NOMO-1 (cell line): ENCODE measurements at regions not wholly inside any gene's neighbourhood (a gene's known extent, or its start where the extent isn't known, plus 50 kb on each side); places are given as distances from the start of the nearest gene placed in this dataset.
A peak's percentile ranks its signal among the peaks of the same experiment; 100 is the strongest.
"Not testable (repeated sequence)": the region's sequence is repeated elsewhere in the genome, so short reads cannot be mapped to it uniquely, and the experiment has no call there.

Experiments used
- DNase-seq, 2 experiments: peaks; one replicate each; lab custom pipeline; 2025; ENCODE audit not compliant: unreplicated experiment in 2 of 2; lab: John Stamatoyannopoulos, UW

GRCh38 chr17:77036841-77037381 lies 103.9 kb upstream of the SEC14L1 start:
- DNase-seq = peak; percentile 93

- no peak for DNase-seq
Measured at GRCh38 chr17:77037943-77038342, 102.8 kb upstream of the SEC14L1 start.

DNA sequence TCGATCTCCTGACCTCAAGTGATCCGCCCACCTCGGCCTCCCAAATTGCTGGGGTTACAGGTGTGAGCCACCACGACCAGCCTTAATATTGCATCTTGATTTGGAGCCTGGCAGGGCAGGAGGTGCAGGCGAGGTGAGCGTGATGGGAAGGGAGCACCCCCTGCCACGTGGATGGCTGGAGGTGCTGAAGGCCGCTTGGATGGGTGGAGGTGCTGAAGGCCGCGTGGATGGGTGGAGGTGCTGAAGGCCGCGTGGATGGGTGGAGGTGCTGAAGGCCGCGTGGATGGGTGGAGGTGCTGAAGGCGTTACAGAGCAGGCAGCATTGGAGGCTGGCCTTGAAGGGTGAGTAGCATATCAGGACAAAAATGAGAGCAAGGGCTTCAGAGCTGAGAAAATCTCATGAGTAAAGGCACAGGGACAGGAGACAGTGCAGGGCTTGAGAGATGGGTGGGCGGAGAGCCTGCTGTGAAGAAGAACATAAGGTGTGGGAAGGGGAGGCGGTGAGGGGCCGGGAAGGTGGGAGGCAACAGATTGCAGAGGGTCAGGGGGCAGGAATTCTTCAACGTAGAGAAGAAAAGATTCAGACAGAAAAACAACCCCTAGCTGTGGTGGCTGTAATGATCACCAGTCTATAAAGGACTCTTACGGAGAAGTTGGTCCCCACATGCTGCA lies 101.7 kb upstream of the SEC14L1 start:
- no peak for DNase-seq

- no peak for DNase-seq
Measured at GRCh38 chr17:77042476-77043231, 98.1 kb upstream of the SEC14L1 start.

- DNase-seq = no peak
Measured at GRCh38 chr17:77045441-77046041, 95.2 kb upstream of the SEC14L1 start.

DNA sequence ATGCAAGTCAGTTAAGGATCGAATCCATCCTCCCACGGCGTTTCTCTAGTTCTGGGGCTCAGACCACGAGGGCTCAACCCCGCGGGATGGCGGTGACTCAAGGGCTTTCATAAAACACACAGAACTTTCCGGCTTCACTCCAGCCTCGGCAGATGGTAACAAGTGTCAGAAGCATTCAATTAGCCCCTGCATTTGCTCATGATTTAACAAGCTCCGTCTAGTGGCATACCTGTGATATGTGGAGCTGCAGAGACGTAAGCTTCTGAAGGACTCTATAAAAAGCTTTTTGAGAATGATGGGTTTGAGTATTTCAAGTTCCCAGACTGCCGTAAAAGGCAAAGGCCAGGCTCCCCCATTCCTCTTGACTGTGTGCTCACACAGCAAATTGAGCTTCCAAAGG lies 91.3 kb upstream of the SEC14L1 start:
- no peak for DNase-seq

DNA sequence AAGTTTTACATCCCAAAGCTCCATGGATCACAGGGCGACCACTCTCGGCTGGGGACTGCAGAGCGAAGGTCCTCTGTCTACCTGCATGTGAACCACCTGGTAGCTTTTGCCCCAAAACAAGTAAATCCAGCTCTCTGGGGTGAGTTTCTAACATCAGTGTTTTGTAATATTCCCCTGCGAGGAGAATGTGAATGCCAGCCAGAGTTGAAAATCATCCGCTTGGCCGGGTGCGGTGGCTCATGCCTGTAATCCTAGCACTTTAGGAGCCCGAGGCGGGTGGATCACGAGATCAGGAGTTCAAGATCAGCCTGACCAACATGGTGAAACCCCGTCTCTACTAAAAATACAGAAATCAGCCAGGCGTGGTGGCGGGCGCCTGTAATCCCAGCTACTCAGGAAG lies 89.9 kb upstream of the SEC14L1 start:
- not testable (repeated sequence) for DNase-seq

- DNase-seq = no peak
Measured at GRCh38 chr17:77054936-77055335, 85.8 kb upstream of the SEC14L1 start.

DNA sequence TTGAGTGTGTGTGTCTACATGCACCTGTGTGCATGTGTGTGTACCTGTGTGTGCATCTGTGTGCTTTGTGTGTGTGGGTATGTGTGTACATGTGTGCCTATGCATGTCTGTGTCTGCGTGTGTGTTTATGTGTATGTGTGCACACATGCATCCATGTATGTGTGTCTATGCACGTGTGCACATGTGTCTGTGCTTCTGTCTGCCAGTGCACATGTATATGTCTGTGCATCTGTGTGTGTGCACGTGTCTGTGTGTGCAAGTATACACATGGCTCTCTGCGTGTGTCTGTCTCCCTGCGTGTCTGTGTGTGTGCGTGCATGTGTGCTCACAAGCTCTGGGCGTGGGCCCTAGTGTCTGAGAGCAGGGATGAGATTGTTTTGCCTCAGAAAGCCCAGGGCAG lies 85.3 kb upstream of the SEC14L1 start:
- no peak for DNase-seq

DNA sequence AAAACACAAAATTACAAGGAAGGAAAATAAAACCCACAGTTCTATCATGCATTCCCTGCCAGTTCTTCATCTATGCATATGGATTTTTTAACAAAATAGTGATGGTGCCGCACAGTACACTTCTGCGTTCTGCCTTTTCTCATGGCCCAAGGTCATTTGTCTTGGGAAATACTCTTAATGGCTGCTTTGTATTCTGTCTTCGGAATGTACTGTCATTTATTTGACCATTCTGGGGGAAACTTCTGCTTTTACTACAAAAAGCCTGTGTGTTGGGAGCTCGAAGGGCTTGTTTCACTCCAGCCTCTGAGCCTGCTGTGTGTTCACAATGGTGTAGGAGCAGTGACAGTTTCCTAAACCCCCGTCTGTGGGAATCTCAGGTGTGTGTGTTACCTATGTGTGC lies 82.8 kb upstream of the SEC14L1 start:
- peak in 1 of 2 experiments; percentile 7 for DNase-seq

DNA sequence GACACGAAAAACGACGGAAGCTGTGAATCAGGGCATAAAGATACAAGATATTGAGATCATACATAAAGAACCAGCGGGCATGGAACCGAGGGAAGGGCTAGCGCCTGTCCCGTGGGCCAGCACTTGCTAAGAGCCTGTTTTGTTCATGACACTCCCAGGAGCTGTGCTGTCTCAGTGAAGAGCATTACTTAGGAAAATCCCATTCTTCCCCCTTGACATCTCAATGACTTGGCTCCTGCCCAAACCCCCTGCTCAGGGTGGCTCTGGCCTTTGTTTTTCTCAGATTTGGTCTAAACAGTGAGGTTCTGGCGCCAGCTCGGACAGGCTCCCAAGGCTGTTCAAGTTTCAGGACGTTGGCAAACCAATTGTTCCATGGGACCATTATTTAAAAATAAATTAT lies 79.1 kb upstream of the SEC14L1 start:
- DNase-seq = no peak

DNA sequence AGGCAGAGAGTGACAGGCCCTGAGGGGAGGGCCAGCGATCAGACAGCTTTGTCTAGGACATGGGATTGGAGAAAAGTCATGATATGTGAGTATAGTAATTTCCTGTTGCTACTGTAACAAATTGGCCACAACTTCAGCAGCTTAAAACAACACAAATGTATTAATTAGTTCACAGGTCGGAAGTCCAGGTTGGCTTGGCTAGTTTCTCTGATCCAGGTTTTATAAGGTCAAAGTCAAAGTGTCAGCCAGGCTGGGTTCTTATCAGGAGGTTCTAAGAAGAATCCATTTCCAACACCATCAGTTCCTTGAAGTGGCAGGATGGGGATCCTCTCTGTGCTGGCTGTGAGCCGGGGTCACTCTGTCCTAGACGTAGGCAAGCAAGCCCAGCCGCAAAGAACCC lies 76.2 kb upstream of the SEC14L1 start:
- no peak for DNase-seq

GRCh38 chr17:77066165-77066564 lies 74.6 kb upstream of the SEC14L1 start:
- no peak for DNase-seq

DNA sequence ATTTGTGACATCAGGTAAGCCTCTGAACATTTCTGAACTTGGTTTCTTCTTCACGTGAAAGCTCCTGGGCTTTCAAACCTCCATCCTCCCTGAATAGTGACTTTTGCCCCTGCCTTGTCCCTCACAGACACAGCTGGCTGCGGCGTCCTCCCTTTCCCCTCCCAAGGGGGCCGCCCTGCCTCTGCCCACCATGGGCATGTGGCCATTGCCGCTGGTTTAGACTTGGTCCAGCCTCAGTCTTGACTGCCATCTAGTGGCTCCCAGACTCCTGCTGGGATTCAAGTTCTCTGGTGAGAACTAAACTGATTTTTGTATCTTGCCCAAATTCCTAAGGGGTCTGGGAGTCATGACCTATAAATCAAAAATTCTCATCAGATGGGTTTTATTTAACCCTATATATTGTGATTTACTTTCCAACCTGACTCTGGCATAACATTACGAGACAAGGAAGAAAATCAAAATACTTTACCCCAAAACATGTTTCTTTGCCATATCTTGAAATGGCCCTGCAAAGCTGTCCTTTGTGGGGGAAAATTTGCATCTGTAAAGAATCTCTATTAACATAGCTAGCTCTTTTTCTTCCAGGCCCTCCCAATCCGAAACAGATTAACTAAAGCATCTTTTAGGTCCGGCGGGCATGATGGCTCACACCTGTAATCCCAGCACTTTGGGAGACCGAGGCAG lies 73.9 kb upstream of the SEC14L1 start:
- peak; percentile 21 to 39 for DNase-seq

GRCh38 chr17:77068915-77069314 lies 71.9 kb upstream of the SEC14L1 start:
- no peak for DNase-seq

- DNase-seq = no peak
Measured at GRCh38 chr17:77070888-77071279, 69.9 kb upstream of the SEC14L1 start.

GRCh38 chr17:77071925-77072490 lies 68.8 kb upstream of the SEC14L1 start:
- DNase-seq = no peak

DNA sequence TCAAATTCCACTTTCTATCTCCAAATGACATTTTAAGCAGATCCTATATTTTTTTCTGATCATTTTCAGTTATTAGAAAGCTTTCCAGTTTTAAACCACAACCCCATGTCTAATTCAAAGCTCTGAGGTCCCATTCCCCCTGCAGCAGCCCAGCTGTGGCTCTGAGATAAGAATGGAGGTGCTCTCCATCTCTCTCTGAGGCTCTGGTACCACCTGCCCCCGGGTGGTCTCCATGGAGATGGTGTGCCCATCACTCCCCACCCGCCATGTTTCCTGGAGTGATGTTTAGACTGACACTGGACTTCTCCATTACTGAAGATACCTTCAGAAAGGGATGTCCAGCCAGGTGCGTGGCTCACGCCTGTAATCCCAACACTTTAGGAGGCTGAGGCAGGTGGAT lies 68.1 kb upstream of the SEC14L1 start:
- DNase-seq = no peak

GRCh38 chr17:77074681-77075080 lies 66.1 kb upstream of the SEC14L1 start:
- DNase-seq = no peak

DNA sequence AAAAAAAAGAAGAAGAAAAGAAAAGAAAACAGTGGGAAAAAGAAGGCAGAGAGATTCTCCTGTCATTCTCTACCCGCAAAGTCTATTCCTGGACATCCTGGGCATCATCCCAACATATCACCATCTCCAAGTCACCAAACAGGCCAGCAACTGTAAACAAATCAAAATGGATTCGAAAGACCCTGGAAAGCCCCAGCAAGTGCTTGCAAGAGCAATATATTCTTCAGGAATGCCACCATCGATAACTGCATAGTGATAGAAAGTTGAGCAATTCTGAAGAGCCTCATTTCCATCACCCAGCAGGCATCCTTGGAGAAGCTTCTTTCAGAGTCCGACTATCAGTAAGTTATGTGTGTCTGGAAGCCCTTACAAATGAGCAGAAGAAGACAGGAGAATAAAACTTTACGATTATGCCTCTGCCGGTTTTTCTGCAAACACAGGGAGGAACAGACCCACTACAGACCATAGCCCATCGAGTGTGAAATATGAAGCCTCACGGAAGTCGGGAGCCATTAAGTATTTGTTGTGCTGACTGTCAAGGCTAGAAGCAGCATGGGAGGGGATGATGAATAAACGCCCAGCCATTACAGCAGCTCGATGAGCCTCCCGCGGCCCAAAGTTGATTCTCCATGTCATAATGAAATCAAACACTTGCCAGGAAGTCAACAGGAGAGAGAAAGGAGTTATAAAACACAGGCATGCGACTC lies 64.5 kb upstream of the SEC14L1 start:
- DNase-seq = no peak
